Bronchial epithelial cell (primary cell): ENCODE measurements at regions not wholly inside any gene's neighbourhood (a gene's known extent, or its start where the extent isn't known, plus 50 kb on each side); places are given as distances from the start of the nearest gene placed in this dataset.

ENCODE experiments used
- DNase-seq: peaks from one replicate; pipeline ENCODE4 v3.0.0-alpha.2; 2010; ENCODE audit warnings: low read depth
- FAIRE-seq: peaks from 2 replicates; lab custom pipeline; 2011; peaks lifted over from hg19 to GRCh38; lab: Jason Lieb, UNC
- H3K27me3 ChIP-seq: 2 replicates; pipeline ENCODE4 v1.5.1; 2011; ENCODE audit warnings: low read length; ENCODE audit not compliant: control insufficient read depth, insufficient read depth
- H3K36me3 ChIP-seq: 2 replicates; pipeline ENCODE4 v1.5.1; 2011; ENCODE audit warnings: low read length; ENCODE audit not compliant: control insufficient read depth, insufficient read depth
- H3K4me3 ChIP-seq: 2 replicates; pipeline ENCODE4 v1.5.1; 2011; ENCODE audit warnings: mild to moderate bottlenecking, low read depth, low read length, control low read depth
- CTCF ChIP-seq: IDR thresholded peaks from 2 replicates; pipeline ENCODE4 v1.5.1; 2011; ENCODE audit warnings: mild to moderate bottlenecking, moderate library complexity, low read length, control low read depth, inconsistent platforms; ENCODE audit not compliant: insufficient read depth, severe bottlenecking

GRCh38 chr1:87524021-87524754 is 195.5 kb downstream of the LMO4 start:
- Histone ChIP-seq H3K36me3 (no peaks in the 10 kb centered on the region), H3K4me3 (no peak overlapping the region), H3K27me3 (no peaks in the 10 kb centered on the region)
- no peak for TF ChIP-seq CTCF
- FAIRE-seq, result no peak
- no peak for DNase-seq

GRCh38 chr1:87528754-87529517 is 200.3 kb downstream of the LMO4 start:
- H3K27me3 ChIP-seq, result no peaks in the 10 kb centered on the region
- no peaks in the 10 kb centered on the region for H3K36me3 ChIP-seq
- no peak overlapping the region for H3K4me3 ChIP-seq
- FAIRE-seq, result no peak
- DNase-seq, result no peak
- TF ChIP-seq CTCF, result no peak

GRCh38 chr1:87530042-87530807 is 201.5 kb downstream of the LMO4 start:
- no peaks in the 10 kb centered on the region for H3K36me3 ChIP-seq
- FAIRE-seq, result peak; percentile 13
- H3K4me3 ChIP-seq, result no peak overlapping the region
- no peaks in the 10 kb centered on the region for H3K27me3 ChIP-seq
- no peak for TF ChIP-seq CTCF
- DNase-seq, result peak; percentile 13

- no peak for DNase-seq
- Histone ChIP-seq H3K36me3 (no peaks in the 10 kb centered on the region), H3K27me3 (no peaks in the 10 kb centered on the region), H3K4me3 (no peak overlapping the region)
- no peak for FAIRE-seq
- no peak for TF ChIP-seq CTCF
These were observed 206.9 kb downstream of the LMO4 start for GRCh38 chr1:87535551-87535950.

GRCh38 chr1:87539147-87539546 is 210.5 kb downstream of the LMO4 start:
- DNase-seq (peak; percentile 44), FAIRE-seq (no peak)
- Histone ChIP-seq H3K36me3 (no peaks in the 10 kb centered on the region), H3K27me3 (no peaks in the 10 kb centered on the region), H3K4me3 (no peak overlapping the region)
- TF ChIP-seq CTCF, result no peak
